ENCODE measurements at regions not wholly inside any gene's neighbourhood (a gene's known extent, or its start where the extent isn't known, plus 50 kb on each side); places are given as distances from the start of the nearest gene placed in this dataset.

GRCh38 chr20:59403261-59403961, 103.0 kb downstream of the EDN3 start:
- DNase-seq (ENCODE audit: low read depth in 1 of 2, low spot score in 1 of 2): peak; percentile 54 to 68

GRCh38 chr20:59403962-59404314, 103.5 kb downstream of the EDN3 start:
- DNase-seq (ENCODE audit: low read depth in 1 of 2, low spot score in 1 of 2): no peak

GRCh38 chr20:59404749-59405148, 104.3 kb downstream of the EDN3 start:
- no peak for DNase-seq (ENCODE audit: low read depth in 1 of 2, low spot score in 1 of 2)

- no peak for DNase-seq (ENCODE audit: low read depth in 1 of 2, low spot score in 1 of 2)
These were observed 105.1 kb downstream of the EDN3 start for GRCh38 chr20:59405226-59406200.

GRCh38 chr20:59406446-59406845, 106.0 kb downstream of the EDN3 start:
- no peak for DNase-seq (ENCODE audit: low read depth in 1 of 2, low spot score in 1 of 2)

- DNase-seq (ENCODE audit: low read depth in 1 of 2, low spot score in 1 of 2): no peak
These were observed 110.8 kb downstream of the EDN3 start for GRCh38 chr20:59411170-59411569.

GRCh38 chr20:59411589-59411988, 111.2 kb downstream of the EDN3 start:
- DNase-seq (ENCODE audit: low read depth in 1 of 2, low spot score in 1 of 2): no peak

- no peak for DNase-seq (ENCODE audit: low read depth in 1 of 2, low spot score in 1 of 2)
These were observed 111.8 kb downstream of the EDN3 start for GRCh38 chr20:59412181-59412580.

GRCh38 chr20:59412875-59413284, 112.5 kb downstream of the EDN3 start:
- DNase-seq (ENCODE audit: low read depth in 1 of 2, low spot score in 1 of 2): no peak

- no peak for DNase-seq (ENCODE audit: low read depth in 1 of 2, low spot score in 1 of 2)
These were observed 113.0 kb downstream of the EDN3 start for GRCh38 chr20:59413326-59413865.

- DNase-seq (ENCODE audit: low read depth in 1 of 2, low spot score in 1 of 2): no peak
These were observed 114.7 kb downstream of the EDN3 start for GRCh38 chr20:59414936-59415623.

GRCh38 chr20:59416916-59417315, 116.5 kb downstream of the EDN3 start:
- DNase-seq (ENCODE audit: low read depth in 1 of 2, low spot score in 1 of 2): no peak

GRCh38 chr20:59421089-59421488, 120.7 kb downstream of the EDN3 start:
- no peak for DNase-seq (ENCODE audit: low read depth in 1 of 2, low spot score in 1 of 2)

- no peak for DNase-seq (ENCODE audit: low read depth in 1 of 2, low spot score in 1 of 2)
These were observed 121.7 kb downstream of the EDN3 start for GRCh38 chr20:59421920-59422637.

GRCh38 chr20:59422872-59423544, 122.6 kb downstream of the EDN3 start:
- no peak for DNase-seq (ENCODE audit: low read depth in 1 of 2, low spot score in 1 of 2)

- no peak for DNase-seq (ENCODE audit: low read depth in 1 of 2, low spot score in 1 of 2)
These were observed 124.6 kb downstream of the EDN3 start for GRCh38 chr20:59424976-59425375.

GRCh38 chr20:59425572-59425971, 125.2 kb downstream of the EDN3 start:
- DNase-seq (ENCODE audit: low read depth in 1 of 2, low spot score in 1 of 2): no peak

- DNase-seq (ENCODE audit: low read depth in 1 of 2, low spot score in 1 of 2): no peak
These were observed 127.6 kb downstream of the EDN3 start for GRCh38 chr20:59428006-59428405.

GRCh38 chr20:59428441-59429205, 128.2 kb downstream of the EDN3 start:
- no peak for DNase-seq (ENCODE audit: low read depth in 1 of 2, low spot score in 1 of 2)

Measured in stimulated activated CD4-positive, alpha-beta T cell treated with anti-CD3 and anti-CD28 coated beads, Interleukin-15, amount 100 ng/mL, for 1 hour (primary cell).